Vagina (tissue), 2 donors: ENCODE measurements at regions not wholly inside any gene's neighbourhood (a gene's known extent, or its start where the extent isn't known, plus 50 kb on each side); places are given as distances from the start of the nearest gene placed in this dataset.

Experiments used
- CTCF ChIP-seq, 3 experiments: fragments of 450-650 bp in 2 of 3; fragments of 200-600 bp in 1 of 3; sonication (generic) in 1 of 3; IDR thresholded peaks; one replicate each; pipeline ENCODE4 v1.5.1; 2017 to 2019; ENCODE audit warnings: antibody characterized with exemption in 3 of 3, mild to moderate bottlenecking in 2 of 3, moderate library complexity in 2 of 3
- POLR2AphosphoS5 ChIP-seq, 2 donors: sonication (generic); formaldehyde crosslinking; IDR thresholded peaks; one replicate each; pipeline ENCODE4 v1.9.0; 2017; ENCODE audit warnings: antibody characterized with exemption in 2 of 2, mild to moderate bottlenecking in 2 of 2, low read depth in 1 of 2; ENCODE audit not compliant: insufficient read depth in 1 of 2

- no peak for TF ChIP-seq POLR2AphosphoS5 (IDR thresholded peaks at IDR 0.05; ENCODE audit: insufficient read depth in 1 of 2, low read depth in 1 of 2)
- no peak for TF ChIP-seq CTCF (IDR thresholded peaks at IDR 0.05)
Measured at GRCh38 chr5:82684165-82684564, 393.0 kb downstream of the TMEM167A start.
